Naive thymus-derived CD4-positive, alpha-beta T cell (primary cell): ENCODE measurements at regions not wholly inside any gene's neighbourhood (a gene's known extent, or its start where the extent isn't known, plus 50 kb on each side); places are given as distances from the start of the nearest gene placed in this dataset.

Experiments
- ATAC-seq: fragments of 150-1000 bp; cut with Tn5 transposase; 2 replicates; pipeline ENCODE4 v1.10.0; 2021; ENCODE audit warnings: mild to moderate bottlenecking, moderate library complexity
- CTCF ChIA-PET: fragments of 350-600 bp; sonication (Branson Sonifier 250); formaldehyde crosslinking; loops from one replicate; lab custom pipeline; 2021; ENCODE audit warnings: antibody characterized with exemption; lab: Charles Lee
- POLR2A ChIA-PET: fragments of 350-600 bp; sonication (Branson Sonifier 250); formaldehyde crosslinking; loops from one replicate; lab custom pipeline; 2021; ENCODE audit warnings: antibody characterized with exemption, inconsistent platforms; lab: Charles Lee
- DNase-seq, 9 donors: peaks; one replicate each; pipeline versions ENCODE4 v3.0.0 to v3.0.0-alpha.2; 2020 to 2022; ENCODE audit warnings: mixed read lengths in 1 of 9
- H3K27ac ChIP-seq: one replicate; pipeline ENCODE4 v1.7.0; 2013; ENCODE audit warnings: mild to moderate bottlenecking, low read depth, low read length, moderate library complexity
- H3K27me3 ChIP-seq, 2 donors: one replicate each; pipeline ENCODE4 v1.7.0; 2013; ENCODE audit warnings: low read length in 2 of 2, mild to moderate bottlenecking in 2 of 2, moderate library complexity in 2 of 2; ENCODE audit not compliant: control insufficient read depth in 2 of 2, insufficient read depth in 2 of 2
- H3K36me3 ChIP-seq, 3 experiments: 1 replicate in 2 of 3; 2 replicates in 1 of 3; pipeline ENCODE4 v1.7.0; 2013; ENCODE audit warnings: low read length in 3 of 3, mild to moderate bottlenecking in 3 of 3, moderate library complexity in 1 of 3; ENCODE audit not compliant: insufficient read depth in 3 of 3, control insufficient read depth in 2 of 3
- H3K4me1 ChIP-seq, 2 donors: one replicate each; pipeline ENCODE4 v1.7.0; 2013; ENCODE audit warnings: low read length in 2 of 2, mild to moderate bottlenecking in 2 of 2, moderate library complexity in 1 of 2; ENCODE audit not compliant: control insufficient read depth in 2 of 2, insufficient read depth in 2 of 2
- H3K4me3 ChIP-seq: 2 replicates; pipeline ENCODE4 v1.7.0; 2013; ENCODE audit warnings: mild to moderate bottlenecking, low read length
- H3K9me3 ChIP-seq, 3 experiments: 1 replicate in 2 of 3; 2 replicates in 1 of 3; pipeline ENCODE4 v1.7.0; 2013; ENCODE audit warnings: low read length in 3 of 3; ENCODE audit not compliant: control insufficient read depth in 2 of 3
- H3K27ac Mint-ChIP-seq, 9 donors: one replicate each; pipeline ENCODE4 v1.8.0; 2020 to 2022; ENCODE audit warnings: mixed read lengths in 9 of 9, mild to moderate bottlenecking in 8 of 9, moderate library complexity in 5 of 9, inconsistent platforms in 2 of 9
- H3K27me3 Mint-ChIP-seq, 5 donors: one replicate each; pipeline ENCODE4 v1.8.0; 2021 to 2022; ENCODE audit warnings: mixed read lengths in 5 of 5, mild to moderate bottlenecking in 1 of 5
- H3K36me3 Mint-ChIP-seq, 5 donors: one replicate each; pipeline ENCODE4 v1.8.0; 2020 to 2022; ENCODE audit warnings: mixed read lengths in 5 of 5, mild to moderate bottlenecking in 3 of 5, inconsistent platforms in 1 of 5
- H3K4me1 Mint-ChIP-seq, 7 donors: one replicate each; pipeline ENCODE4 v1.8.0; 2020 to 2022; ENCODE audit warnings: mixed read lengths in 7 of 7, mild to moderate bottlenecking in 3 of 7, inconsistent platforms in 1 of 7
- H3K4me3 Mint-ChIP-seq, 10 donors: one replicate each; pipeline ENCODE4 v1.8.0; 2020 to 2022; ENCODE audit warnings: mild to moderate bottlenecking in 10 of 10, mixed read lengths in 10 of 10, moderate library complexity in 6 of 10, inconsistent platforms in 2 of 10
- H3K9me3 Mint-ChIP-seq, 11 donors: one replicate each; pipeline ENCODE4 v1.8.0; 2020 to 2022; ENCODE audit warnings: mixed read lengths in 11 of 11, mild to moderate bottlenecking in 4 of 11, inconsistent platforms in 1 of 11, moderate library complexity in 1 of 11
- intact Hi-C, 2 donors: fragments of 100-400 bp; cut with micrococcal nuclease; formaldehyde crosslinking; loops; one replicate each; pipeline ENCODE4 v1.15.1; 2023

DNA sequence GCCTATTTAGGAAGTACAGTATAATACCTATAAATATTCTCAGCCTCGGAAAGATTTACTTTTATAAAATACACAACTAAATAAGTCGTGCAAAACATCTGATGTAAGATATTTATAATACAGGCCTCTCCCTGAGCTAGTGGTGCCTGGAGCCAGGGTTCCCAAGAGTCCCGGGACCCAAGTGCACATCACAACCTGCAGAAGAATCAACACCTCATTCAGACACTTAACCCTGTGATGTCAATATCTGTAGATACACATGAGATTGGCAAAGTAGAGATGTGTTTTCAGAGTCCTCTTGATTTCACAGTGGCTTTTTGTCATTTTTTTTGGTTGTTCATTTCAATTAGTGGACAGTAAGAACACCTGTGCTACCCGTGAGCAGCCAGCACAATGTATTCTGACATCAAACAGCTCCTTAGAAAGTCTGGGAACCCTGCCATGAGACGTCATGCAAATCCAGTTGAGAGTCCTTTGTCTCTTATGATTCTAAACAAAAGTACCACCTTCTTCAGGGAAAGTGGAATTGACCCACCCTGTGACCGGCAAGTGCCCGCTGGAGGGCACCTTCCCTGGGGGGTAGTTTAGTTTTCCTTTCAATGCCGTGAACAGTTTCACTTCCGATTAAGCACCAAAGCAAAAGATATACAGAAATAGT, 101.6 kb downstream of the DACT2 start:
- ChIA-PET POLR2A (no interaction called here), CTCF (no interaction called here)
- H3K4me3 ChIP-seq = no peak overlapping the region
- Mint-ChIP-seq H3K36me3 (no peaks in the 10 kb centered on the region), H3K4me3 (no peak overlapping the region), H3K9me3 (peaks cover 0 to 3% (median 0%) of the 10 kb centered on the region in 11 donors), H3K4me1 (peaks cover 0 to 7% (median 0%) of the 10 kb centered on the region in 7 donors), H3K27me3 (peaks cover 0 to 29% (median 10%) of the 10 kb centered on the region in 5 donors), H3K27ac (no peak overlapping the region)
- H3K9me3 ChIP-seq = no peaks in the 10 kb centered on the region
- H3K27me3 ChIP-seq = no peaks in the 10 kb centered on the region
- H3K27ac ChIP-seq = no peak overlapping the region
- DNase-seq = no peak
- H3K36me3 ChIP-seq = no peaks in the 10 kb centered on the region
- no peak for ATAC-seq
- no peaks in the 10 kb centered on the region for H3K4me1 ChIP-seq
- intact Hi-C loops = no loop called here

DNA sequence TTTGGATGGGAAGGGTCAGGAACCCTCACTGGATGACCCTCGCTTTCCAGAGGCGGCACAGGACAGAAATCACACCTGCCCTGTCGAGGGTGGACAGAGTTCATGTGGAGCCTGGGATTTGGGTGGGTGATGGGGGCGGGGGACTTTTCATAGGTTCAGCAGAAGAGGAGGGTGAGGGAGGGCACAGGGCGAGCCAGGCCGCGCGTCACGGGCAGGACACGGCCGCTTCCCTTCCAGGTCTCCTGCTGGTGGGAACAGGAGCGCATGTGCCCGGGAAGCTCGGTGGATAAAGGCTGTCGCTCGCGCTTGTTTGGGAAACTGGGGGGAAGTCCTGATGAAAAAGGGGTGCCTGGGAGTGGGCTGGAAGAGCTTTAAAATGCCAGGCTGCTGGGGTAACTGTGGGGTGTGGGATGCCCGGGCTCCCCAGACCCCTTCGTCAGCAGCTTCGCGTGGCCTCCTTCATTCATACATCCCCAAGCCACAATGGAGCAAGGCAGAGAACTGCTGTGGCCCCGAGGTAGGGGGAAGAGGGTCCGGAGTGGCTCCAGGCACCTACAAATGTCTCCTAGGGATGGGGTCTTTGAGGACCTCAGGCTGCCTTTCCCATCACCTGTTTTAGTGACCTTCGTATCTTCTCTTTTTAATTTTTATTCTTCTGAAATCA, 102.2 kb downstream of the DACT2 start:
- H3K27ac Mint-ChIP-seq = no peak overlapping the region
- peaks cover 0 to 24% (median 10%) of the 10 kb centered on the region in 5 donors for H3K27me3 Mint-ChIP-seq
- ChIA-PET CTCF (no interaction called here), POLR2A (no interaction called here)
- H3K4me1 ChIP-seq = no peaks in the 10 kb centered on the region
- H3K4me3 Mint-ChIP-seq = no peak overlapping the region
- H3K27me3 ChIP-seq = no peaks in the 10 kb centered on the region
- H3K36me3 ChIP-seq = no peaks in the 10 kb centered on the region
- H3K36me3 Mint-ChIP-seq = no peaks in the 10 kb centered on the region
- no peaks in the 10 kb centered on the region for H3K9me3 ChIP-seq
- peaks cover 0 to 7% (median 0%) of the 10 kb centered on the region in 7 donors for H3K4me1 Mint-ChIP-seq
- H3K4me3 ChIP-seq = no peak overlapping the region
- H3K27ac ChIP-seq = no peak overlapping the region
- DNase-seq = no peak
- no peak for ATAC-seq
- intact Hi-C loops = no loop called here
- H3K9me3 Mint-ChIP-seq = peaks cover 0 to 3% (median 0%) of the 10 kb centered on the region in 11 donors

- intact Hi-C loops = no loop called here
- ChIA-PET CTCF (no interaction called here), POLR2A (no interaction called here)
- no peak for DNase-seq
- H3K9me3 Mint-ChIP-seq = peaks cover 0 to 3% (median 0%) of the 10 kb centered on the region in 11 donors
- Histone ChIP-seq H3K27ac (no peak overlapping the region), H3K4me3 (no peak overlapping the region), H3K9me3 (no peaks in the 10 kb centered on the region), H3K27me3 (no peaks in the 10 kb centered on the region), H3K4me1 (no peaks in the 10 kb centered on the region), H3K36me3 (no peaks in the 10 kb centered on the region)
- H3K4me3 Mint-ChIP-seq = no peak overlapping the region
- no peak overlapping the region for H3K27ac Mint-ChIP-seq
- H3K27me3 Mint-ChIP-seq = peaks cover 0 to 22% (median 10%) of the 10 kb centered on the region in 5 donors
- H3K36me3 Mint-ChIP-seq = no peaks in the 10 kb centered on the region
- ATAC-seq = no peak
- peaks cover 0 to 7% (median 0%) of the 10 kb centered on the region in 7 donors for H3K4me1 Mint-ChIP-seq
Observed at GRCh38 chr6:168216751-168217191, 102.8 kb downstream of the DACT2 start.

GRCh38 chr6:168216117-168216516, 103.5 kb downstream of the DACT2 start:
- no peak overlapping the region for H3K4me3 Mint-ChIP-seq
- H3K36me3 ChIP-seq = no peaks in the 10 kb centered on the region
- H3K4me1 ChIP-seq = no peaks in the 10 kb centered on the region
- ChIA-PET POLR2A (no interaction called here), CTCF (no interaction called here)
- H3K27ac ChIP-seq = no peak overlapping the region
- no peak overlapping the region for H3K4me3 ChIP-seq
- ATAC-seq = no peak
- no peaks in the 10 kb centered on the region for H3K9me3 ChIP-seq
- DNase-seq = no peak
- H3K36me3 Mint-ChIP-seq = no peaks in the 10 kb centered on the region
- H3K27me3 ChIP-seq = no peaks in the 10 kb centered on the region
- no peak overlapping the region for H3K27ac Mint-ChIP-seq
- peaks cover 0 to 3% (median 0%) of the 10 kb centered on the region in 11 donors for H3K9me3 Mint-ChIP-seq
- H3K27me3 Mint-ChIP-seq = peaks cover 0 to 22% (median 10%) of the 10 kb centered on the region in 5 donors
- intact Hi-C loops = no loop called here
- H3K4me1 Mint-ChIP-seq = peaks cover 0 to 4% (median 0%) of the 10 kb centered on the region in 7 donors

DNA sequence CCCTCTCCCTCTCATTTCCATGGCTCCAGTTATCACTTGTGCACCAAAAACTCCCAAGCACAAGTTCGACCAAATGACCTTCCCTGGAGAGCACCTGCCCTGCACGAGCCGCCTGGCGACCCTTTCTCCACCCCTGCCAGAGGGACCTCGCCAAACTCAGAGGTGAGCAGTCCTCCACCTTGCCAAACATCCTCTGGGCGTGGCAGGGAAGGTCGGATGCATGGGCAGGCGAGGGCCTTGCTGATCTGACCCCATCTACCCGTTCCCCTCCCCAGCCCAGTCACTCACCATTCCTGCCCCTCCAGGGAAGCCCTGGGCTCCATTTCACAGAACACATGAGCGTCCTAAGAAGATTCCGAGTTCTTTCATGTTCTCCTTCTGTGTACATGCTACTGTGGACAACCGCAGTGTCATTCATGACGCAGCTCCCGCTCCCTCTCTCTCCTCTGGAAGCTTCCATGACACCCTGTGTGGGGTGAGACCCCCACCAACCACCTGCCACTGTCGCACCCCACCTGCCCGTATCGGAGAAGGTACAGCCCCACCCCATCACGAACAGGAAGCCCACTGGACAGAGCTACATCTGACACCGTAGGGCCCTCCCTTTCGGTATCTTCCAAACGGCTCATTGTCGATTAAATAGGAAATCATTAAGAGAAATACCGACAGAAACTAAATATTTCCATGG, 104.3 kb downstream of the DACT2 start:
- Histone ChIP-seq H3K36me3 (no peaks in the 10 kb centered on the region), H3K4me1 (no peaks in the 10 kb centered on the region), H3K4me3 (no peak overlapping the region), H3K27ac (no peak overlapping the region), H3K9me3 (no peaks in the 10 kb centered on the region), H3K27me3 (no peaks in the 10 kb centered on the region)
- ATAC-seq (no peak), DNase-seq (no peak)
- ChIA-PET CTCF (no interaction called here), POLR2A (no interaction called here)
- H3K27me3 Mint-ChIP-seq = peaks cover 0 to 19% (median 5%) of the 10 kb centered on the region in 5 donors
- intact Hi-C loops = no loop called here
- H3K36me3 Mint-ChIP-seq = no peaks in the 10 kb centered on the region
- H3K9me3 Mint-ChIP-seq = peaks cover 0 to 3% (median 0%) of the 10 kb centered on the region in 11 donors
- no peak overlapping the region for H3K27ac Mint-ChIP-seq
- H3K4me3 Mint-ChIP-seq = no peak overlapping the region
- H3K4me1 Mint-ChIP-seq = no peaks in the 10 kb centered on the region

DNA sequence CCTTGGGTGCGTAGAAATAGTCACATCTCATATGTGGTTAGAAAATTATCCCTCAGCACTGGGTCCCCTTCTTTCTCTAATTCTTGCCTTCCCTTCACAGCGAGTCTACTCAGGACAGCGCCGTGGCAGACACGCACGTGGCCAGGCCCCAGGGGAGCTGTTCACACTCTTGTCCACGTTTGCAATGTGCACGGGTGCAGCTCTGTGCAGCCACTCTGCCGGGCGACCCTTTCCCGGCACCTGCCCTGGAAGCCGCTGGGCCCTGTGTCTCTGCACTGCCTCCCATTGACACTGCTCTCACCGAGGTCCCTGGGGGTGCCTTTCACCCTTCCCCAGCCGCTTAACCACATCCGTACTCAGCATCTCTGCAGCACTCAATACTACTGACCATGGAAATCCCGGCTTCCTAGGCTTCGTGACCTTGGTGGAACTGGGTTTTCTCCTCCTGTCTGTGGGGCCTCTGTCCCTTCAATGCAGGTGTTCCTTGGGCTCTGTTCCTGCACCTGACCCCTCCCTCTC, 104.9 kb downstream of the DACT2 start:
- peaks cover 0 to 4% (median 0%) of the 10 kb centered on the region in 11 donors for H3K9me3 Mint-ChIP-seq
- H3K4me1 ChIP-seq = no peaks in the 10 kb centered on the region
- H3K27ac Mint-ChIP-seq = no peak overlapping the region
- DNase-seq (no peak), ATAC-seq (no peak)
- no peaks in the 10 kb centered on the region for H3K4me1 Mint-ChIP-seq
- H3K27ac ChIP-seq = no peak overlapping the region
- no peak overlapping the region for H3K4me3 Mint-ChIP-seq
- no peaks in the 10 kb centered on the region for H3K27me3 ChIP-seq
- no peaks in the 10 kb centered on the region for H3K36me3 Mint-ChIP-seq
- no peaks in the 10 kb centered on the region for H3K36me3 ChIP-seq
- CTCF ChIA-PET = no interaction called here
- peaks cover 0 to 13% (median 3%) of the 10 kb centered on the region in 5 donors for H3K27me3 Mint-ChIP-seq
- H3K9me3 ChIP-seq = no peaks in the 10 kb centered on the region
- intact Hi-C loops = no loop called here
- no peak overlapping the region for H3K4me3 ChIP-seq
- POLR2A ChIA-PET = no interaction called here
